ENCODE measurements at regions not wholly inside any gene's neighbourhood (a gene's known extent, or its start where the extent isn't known, plus 50 kb on each side); places are given as distances from the start of the nearest gene placed in this dataset.
"Not testable (repeated sequence)": the region's sequence is repeated elsewhere in the genome, so short reads cannot be mapped to it uniquely, and the experiment has no call there.

DNA sequence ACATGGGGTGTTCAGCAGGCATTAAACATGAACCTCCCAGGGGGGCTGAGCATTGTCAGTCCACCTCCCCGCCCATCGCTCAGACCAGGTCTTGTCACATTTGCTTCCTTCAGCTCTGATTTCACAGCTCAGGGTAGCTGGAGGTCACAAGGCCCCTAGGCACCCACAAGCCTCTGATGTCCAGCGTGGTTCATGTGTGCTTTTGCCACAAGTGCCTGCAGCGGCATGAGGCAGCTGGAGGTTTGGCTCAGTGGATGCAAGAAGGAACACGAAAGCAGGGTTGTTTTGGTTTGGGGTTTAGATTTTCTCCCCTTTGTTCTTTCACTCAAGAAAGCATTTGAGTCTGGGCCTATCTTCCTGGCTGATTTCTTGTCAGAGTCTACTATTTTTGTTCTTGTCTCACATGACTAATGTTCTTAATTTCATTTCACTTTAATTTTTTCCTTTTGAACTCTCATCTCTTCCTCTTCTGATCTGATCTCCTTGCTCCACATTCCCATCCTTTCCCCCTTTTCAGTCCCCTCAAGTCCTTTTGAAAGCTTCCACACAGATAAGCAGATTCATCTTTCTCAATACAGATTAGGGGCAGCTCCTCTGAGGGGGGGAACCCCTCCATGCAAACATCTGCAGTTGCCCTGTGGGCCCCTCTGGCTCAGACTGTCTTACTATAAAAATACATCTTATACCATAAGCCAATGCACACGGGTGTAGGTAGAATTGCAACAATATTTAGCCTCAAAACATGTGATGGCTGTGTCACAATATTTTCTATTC lies 68.1 kb upstream of the CEP85L start:
- Histone ChIP-seq H3K27ac (ENCODE audit: low read depth, low read length) (no peak overlapping the region), H3K4me1 (ENCODE audit: control insufficient read depth, insufficient read depth, low read length) (no peaks in the 10 kb centered on the region), H3K9me3 (ENCODE audit: control insufficient read depth, insufficient read depth, low read depth, low read length) (no peaks in the 10 kb centered on the region), H3K4me3 (ENCODE audit: low read depth, low read length) (no peak overlapping the region), H3K36me3 (ENCODE audit: control insufficient read depth, insufficient read depth, low read length) (no peaks in the 10 kb centered on the region), H3K9ac (ENCODE audit: low read length) (no peak overlapping the region), H3K27me3 (ENCODE audit: control insufficient read depth, insufficient read depth, low read length) (no peaks in the 10 kb centered on the region)

DNA sequence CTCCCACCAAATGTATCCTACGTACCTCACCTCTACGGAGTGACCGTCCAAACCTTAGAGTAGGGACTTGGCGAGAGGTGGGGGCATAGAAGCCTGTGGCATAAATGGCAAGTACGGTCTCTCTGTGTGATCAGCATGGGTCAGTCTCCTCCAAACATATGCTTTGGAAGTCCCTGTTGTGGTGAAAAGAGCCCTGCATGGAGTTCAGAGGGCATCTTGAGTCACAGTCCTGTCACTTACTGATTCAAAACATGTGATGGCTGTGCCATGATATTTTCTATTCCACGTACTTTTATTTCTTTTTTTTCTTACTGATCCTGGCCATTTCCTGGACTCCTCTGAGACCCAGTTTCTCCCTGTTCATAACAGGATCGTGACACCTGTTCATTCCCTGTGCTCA lies 67.5 kb upstream of the CEP85L start:
- Histone ChIP-seq H3K27me3 (ENCODE audit: control insufficient read depth, insufficient read depth, low read length) (no peaks in the 10 kb centered on the region), H3K9ac (ENCODE audit: low read length) (no peak overlapping the region), H3K36me3 (ENCODE audit: control insufficient read depth, insufficient read depth, low read length) (no peaks in the 10 kb centered on the region), H3K9me3 (ENCODE audit: control insufficient read depth, insufficient read depth, low read depth, low read length) (no peaks in the 10 kb centered on the region), H3K4me1 (ENCODE audit: control insufficient read depth, insufficient read depth, low read length) (no peaks in the 10 kb centered on the region), H3K4me3 (ENCODE audit: low read depth, low read length) (no peak overlapping the region), H3K27ac (ENCODE audit: low read depth, low read length) (no peak overlapping the region)

DNA sequence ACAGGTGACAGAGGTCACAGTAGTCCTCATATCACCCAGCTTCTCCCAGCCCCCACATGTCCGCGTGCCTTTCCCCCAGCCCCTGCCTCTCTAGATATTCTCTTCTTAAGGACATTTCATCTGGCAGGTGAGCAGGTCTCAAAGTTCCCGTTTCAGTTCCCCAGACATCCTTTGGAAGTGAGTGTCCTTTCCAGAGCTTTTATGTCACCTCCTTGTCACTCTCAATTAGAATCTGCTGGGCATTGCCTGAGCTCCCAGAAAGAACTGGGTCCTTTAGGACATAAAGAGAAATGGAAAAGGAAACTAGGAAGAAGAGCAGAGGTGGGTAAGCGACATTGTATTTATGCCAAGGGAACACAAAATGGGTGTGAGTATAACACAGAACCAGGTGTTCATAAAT lies 66.9 kb upstream of the CEP85L start:
- Histone ChIP-seq H3K27me3 (ENCODE audit: control insufficient read depth, insufficient read depth, low read length) (no peaks in the 10 kb centered on the region), H3K27ac (ENCODE audit: low read depth, low read length) (no peak overlapping the region), H3K36me3 (ENCODE audit: control insufficient read depth, insufficient read depth, low read length) (no peaks in the 10 kb centered on the region), H3K4me1 (ENCODE audit: control insufficient read depth, insufficient read depth, low read length) (no peaks in the 10 kb centered on the region), H3K9ac (ENCODE audit: low read length) (no peak overlapping the region), H3K4me3 (ENCODE audit: low read depth, low read length) (no peak overlapping the region), H3K9me3 (ENCODE audit: control insufficient read depth, insufficient read depth, low read depth, low read length) (no peaks in the 10 kb centered on the region)

DNA sequence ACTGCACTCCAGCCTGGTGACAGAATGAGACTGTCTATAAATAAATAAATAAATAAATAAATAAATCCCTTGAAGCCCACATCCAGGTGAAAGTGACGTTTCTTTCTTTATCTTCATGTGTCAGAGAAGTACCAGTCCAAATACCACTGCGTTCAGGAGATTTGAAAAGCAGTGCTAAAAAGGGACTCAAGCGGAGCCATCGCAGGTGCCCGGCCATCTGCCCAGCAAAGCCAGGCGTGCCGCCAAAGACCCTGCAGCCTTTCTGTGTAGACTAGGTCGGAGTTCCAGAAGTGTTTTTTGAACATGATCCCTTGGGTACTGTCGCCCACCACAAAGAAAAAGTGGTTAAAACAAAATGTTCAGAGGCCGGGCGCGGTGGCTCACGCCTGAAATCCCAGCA lies 65.7 kb upstream of the CEP85L start:
- no peaks in the 10 kb centered on the region for H3K4me1 ChIP-seq (ENCODE audit: control insufficient read depth, insufficient read depth, low read length)
- H3K27ac ChIP-seq (ENCODE audit: low read depth, low read length), result no peak overlapping the region
- H3K9ac ChIP-seq (ENCODE audit: low read length), result no peak overlapping the region
- no peaks in the 10 kb centered on the region for H3K9me3 ChIP-seq (ENCODE audit: control insufficient read depth, insufficient read depth, low read depth, low read length)
- H3K36me3 ChIP-seq (ENCODE audit: control insufficient read depth, insufficient read depth, low read length), result no peaks in the 10 kb centered on the region
- H3K4me3 ChIP-seq (ENCODE audit: low read depth, low read length), result no peak overlapping the region
- H3K27me3 ChIP-seq (ENCODE audit: control insufficient read depth, insufficient read depth, low read length), result no peaks in the 10 kb centered on the region

DNA sequence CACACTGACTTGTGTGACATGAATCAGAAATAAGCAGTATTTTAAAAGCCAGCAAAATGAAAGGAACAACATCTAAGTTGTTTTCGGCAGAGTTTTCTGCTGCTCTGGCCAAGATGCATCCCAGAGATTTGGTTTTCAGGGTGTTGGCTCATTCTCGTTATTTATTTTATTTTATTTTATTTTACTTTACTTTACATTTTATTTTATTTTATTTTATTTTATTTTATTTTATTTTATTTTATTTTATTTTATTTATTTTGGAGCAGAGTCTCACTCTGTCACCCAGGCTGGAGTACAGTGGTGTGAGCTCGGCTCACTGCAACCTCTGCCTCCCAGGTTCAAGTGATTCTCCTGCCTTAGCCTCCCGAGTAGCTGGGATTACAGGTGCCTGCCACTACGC lies 64.5 kb upstream of the CEP85L start:
- not testable (repeated sequence) for H3K9ac ChIP-seq (ENCODE audit: low read length); H3K27ac ChIP-seq (ENCODE audit: low read depth, low read length); H3K27me3 ChIP-seq (ENCODE audit: control insufficient read depth, insufficient read depth, low read length); H3K4me1 ChIP-seq (ENCODE audit: control insufficient read depth, insufficient read depth, low read length); H3K4me3 ChIP-seq (ENCODE audit: low read depth, low read length); H3K36me3 ChIP-seq (ENCODE audit: control insufficient read depth, insufficient read depth, low read length); H3K9me3 ChIP-seq (ENCODE audit: control insufficient read depth, insufficient read depth, low read depth, low read length)

DNA sequence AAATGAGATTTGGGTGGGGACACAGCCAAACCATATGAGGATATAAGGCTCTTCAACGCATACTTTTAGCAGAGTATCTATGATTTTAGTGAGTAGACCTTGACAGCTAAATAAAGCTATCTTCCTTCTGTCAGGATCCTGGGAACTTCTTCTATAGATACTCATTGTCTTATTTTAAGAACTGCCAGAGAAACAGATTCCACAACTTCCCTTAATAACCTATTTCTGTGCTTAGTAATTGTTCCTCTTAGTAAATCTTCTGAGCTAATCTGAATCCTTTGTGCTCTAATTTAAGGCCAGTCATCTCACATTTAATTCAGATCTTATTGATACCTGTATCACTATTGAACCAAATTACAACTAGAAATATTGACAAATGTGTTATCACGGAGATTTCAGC lies 64.0 kb upstream of the CEP85L start:
- no peaks in the 10 kb centered on the region for H3K36me3 ChIP-seq (ENCODE audit: control insufficient read depth, insufficient read depth, low read length)
- H3K9ac ChIP-seq (ENCODE audit: low read length), result no peak overlapping the region
- no peaks in the 10 kb centered on the region for H3K9me3 ChIP-seq (ENCODE audit: control insufficient read depth, insufficient read depth, low read depth, low read length)
- H3K27me3 ChIP-seq (ENCODE audit: control insufficient read depth, insufficient read depth, low read length), result no peaks in the 10 kb centered on the region
- H3K27ac ChIP-seq (ENCODE audit: low read depth, low read length), result no peak overlapping the region
- no peaks in the 10 kb centered on the region for H3K4me1 ChIP-seq (ENCODE audit: control insufficient read depth, insufficient read depth, low read length)
- H3K4me3 ChIP-seq (ENCODE audit: low read depth, low read length), result no peak overlapping the region

DNA sequence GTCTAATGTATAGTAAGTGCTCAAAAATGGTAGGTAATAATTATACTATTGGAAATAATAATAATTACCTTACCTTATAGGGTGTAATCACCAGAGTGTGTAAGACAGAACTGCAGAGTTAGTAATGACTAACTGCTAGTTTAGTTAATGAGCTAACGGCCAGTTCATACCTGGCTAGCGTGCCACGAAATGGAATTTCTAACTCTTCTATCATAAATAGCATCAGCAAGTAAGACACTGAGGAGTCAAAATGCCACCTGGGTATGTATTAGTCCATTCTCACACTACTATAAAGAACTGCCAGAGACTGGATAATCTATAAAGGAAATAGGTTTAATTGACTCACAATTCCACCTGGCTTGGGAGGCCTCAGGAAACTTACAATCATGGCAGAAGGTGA lies 63.4 kb upstream of the CEP85L start:
- H3K27me3 ChIP-seq (ENCODE audit: control insufficient read depth, insufficient read depth, low read length), result no peaks in the 10 kb centered on the region
- no peaks in the 10 kb centered on the region for H3K9me3 ChIP-seq (ENCODE audit: control insufficient read depth, insufficient read depth, low read depth, low read length)
- H3K4me1 ChIP-seq (ENCODE audit: control insufficient read depth, insufficient read depth, low read length), result peaks cover 6% of the 10 kb centered on the region

DNA sequence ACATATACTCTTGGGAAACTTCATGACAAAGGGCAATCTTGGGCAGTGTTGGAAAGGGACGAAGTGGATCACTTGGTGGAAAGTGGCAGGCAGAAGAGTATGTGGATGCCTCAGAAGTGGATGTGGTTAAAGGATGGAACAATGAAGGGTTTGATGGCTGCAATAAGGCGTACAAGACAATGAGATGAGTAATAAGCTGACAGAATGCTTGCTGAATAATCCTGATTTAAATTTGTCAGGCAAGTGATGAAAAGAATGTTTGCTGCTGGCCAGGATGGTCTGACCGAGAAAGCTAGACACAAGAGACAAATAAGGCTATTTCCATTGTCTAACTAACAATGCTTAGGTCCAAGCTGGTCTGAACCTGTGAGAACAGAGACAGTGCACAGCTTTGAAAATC lies 61.6 kb upstream of the CEP85L start:
- Histone ChIP-seq H3K27ac (ENCODE audit: low read depth, low read length) (no peak overlapping the region), H3K9ac (ENCODE audit: low read length) (no peak overlapping the region), H3K9me3 (ENCODE audit: control insufficient read depth, insufficient read depth, low read depth, low read length) (no peaks in the 10 kb centered on the region), H3K27me3 (ENCODE audit: control insufficient read depth, insufficient read depth, low read length) (no peaks in the 10 kb centered on the region), H3K36me3 (ENCODE audit: control insufficient read depth, insufficient read depth, low read length) (no peaks in the 10 kb centered on the region), H3K4me3 (ENCODE audit: low read depth, low read length) (no peak overlapping the region), H3K4me1 (ENCODE audit: control insufficient read depth, insufficient read depth, low read length) (peaks cover 24% of the 10 kb centered on the region)

More for the DNA sequence above, 63.4 kb upstream of the CEP85L start:
- no peak overlapping the region for H3K27ac ChIP-seq (ENCODE audit: low read depth, low read length)
- no peaks in the 10 kb centered on the region for H3K36me3 ChIP-seq (ENCODE audit: control insufficient read depth, insufficient read depth, low read length)
- no peak overlapping the region for H3K4me3 ChIP-seq (ENCODE audit: low read depth, low read length)
- no peak overlapping the region for H3K9ac ChIP-seq (ENCODE audit: low read length)

DNA sequence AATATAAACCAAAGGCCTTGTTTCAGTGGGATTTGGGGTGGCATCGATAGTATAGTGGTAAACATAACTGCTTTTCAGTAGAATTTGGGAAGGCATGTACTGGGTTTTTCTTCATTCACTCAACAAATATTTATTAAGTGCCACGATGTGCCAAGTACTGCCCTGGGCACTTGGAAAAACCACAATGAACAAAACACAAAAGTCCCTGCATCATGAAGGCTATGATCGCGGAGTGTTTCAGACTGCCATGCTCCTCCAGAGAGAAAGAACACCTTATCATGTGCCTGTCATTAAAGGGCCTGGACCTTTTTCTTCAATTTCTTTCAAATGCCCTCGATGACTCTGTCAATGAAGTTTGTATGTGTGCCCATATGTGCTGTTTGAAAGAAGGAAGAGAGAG lies 59.2 kb upstream of the CEP85L start:
- Histone ChIP-seq H3K4me1 (ENCODE audit: control insufficient read depth, insufficient read depth, low read length) (peaks cover 38% of the 10 kb centered on the region), H3K27ac (ENCODE audit: low read depth, low read length) (no peak overlapping the region), H3K36me3 (ENCODE audit: control insufficient read depth, insufficient read depth, low read length) (no peaks in the 10 kb centered on the region), H3K9me3 (ENCODE audit: control insufficient read depth, insufficient read depth, low read depth, low read length) (no peaks in the 10 kb centered on the region), H3K4me3 (ENCODE audit: low read depth, low read length) (no peak overlapping the region), H3K9ac (ENCODE audit: low read length) (no peak overlapping the region), H3K27me3 (ENCODE audit: control insufficient read depth, insufficient read depth, low read length) (no peaks in the 10 kb centered on the region)

DNA sequence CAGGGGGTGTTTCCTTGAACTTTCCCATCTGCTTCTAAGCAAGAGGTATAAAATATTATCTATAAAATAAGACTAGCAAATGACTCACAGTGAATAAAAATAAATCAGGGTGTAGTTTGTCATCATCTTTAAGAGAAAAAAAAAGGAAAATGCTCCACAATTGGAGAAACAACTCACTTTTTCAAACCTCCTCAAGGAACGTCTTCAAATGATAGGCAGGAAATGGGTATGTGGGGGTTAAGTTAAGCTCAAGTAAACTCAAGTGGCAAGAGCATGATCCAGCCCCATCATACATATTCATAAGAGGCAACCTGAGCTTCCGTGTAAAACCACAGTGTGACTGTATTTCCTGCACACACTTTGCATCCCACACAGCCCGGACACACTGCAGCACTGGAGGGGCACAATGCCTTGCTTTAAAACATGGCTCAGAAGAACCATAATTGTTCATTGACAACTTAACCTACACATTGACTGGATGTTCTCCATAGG lies 58.5 kb upstream of the CEP85L start:
- Histone ChIP-seq H3K27ac (ENCODE audit: low read depth, low read length) (no peak overlapping the region; the same call in 1 of the 2 replicates), H3K9me3 (ENCODE audit: control insufficient read depth, insufficient read depth, low read depth, low read length) (no peaks in the 10 kb centered on the region), H3K4me1 (ENCODE audit: control insufficient read depth, insufficient read depth, low read length) (peaks cover 45% of the 10 kb centered on the region), H3K4me3 (ENCODE audit: low read depth, low read length) (no peak overlapping the region; the same call in 1 of the 2 replicates), H3K27me3 (ENCODE audit: control insufficient read depth, insufficient read depth, low read length) (no peaks in the 10 kb centered on the region), H3K9ac (ENCODE audit: low read length) (peak overlapping the region; percentile 55), H3K36me3 (ENCODE audit: control insufficient read depth, insufficient read depth, low read length) (no peaks in the 10 kb centered on the region)

DNA sequence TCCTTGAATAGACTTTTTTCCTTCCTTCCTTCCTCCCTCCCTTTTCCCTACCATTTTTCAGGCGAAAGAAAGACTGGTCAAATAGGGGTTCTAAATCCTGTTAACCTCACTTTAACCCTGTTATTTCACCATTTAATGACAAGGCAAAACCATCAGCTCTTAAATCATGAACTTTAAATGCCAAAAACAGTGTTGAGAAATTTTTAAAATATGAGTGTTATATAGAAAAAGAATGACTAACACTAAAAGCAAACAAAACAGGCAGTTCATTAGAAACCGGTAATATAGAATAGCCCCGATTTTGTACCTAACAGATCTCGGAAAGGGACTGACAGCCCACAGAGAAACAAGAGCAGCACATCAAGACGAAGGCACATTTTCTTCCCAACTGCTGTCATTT lies 57.4 kb upstream of the CEP85L start:
- Histone ChIP-seq H3K36me3 (ENCODE audit: control insufficient read depth, insufficient read depth, low read length) (no peaks in the 10 kb centered on the region), H3K4me3 (ENCODE audit: low read depth, low read length) (peak overlapping the region; percentile 45), H3K27me3 (ENCODE audit: control insufficient read depth, insufficient read depth, low read length) (no peaks in the 10 kb centered on the region), H3K4me1 (ENCODE audit: control insufficient read depth, insufficient read depth, low read length) (peaks cover 47% of the 10 kb centered on the region), H3K9ac (ENCODE audit: low read length) (peak overlapping the region; percentile 55), H3K9me3 (ENCODE audit: control insufficient read depth, insufficient read depth, low read depth, low read length) (no peaks in the 10 kb centered on the region), H3K27ac (ENCODE audit: low read depth, low read length) (no peak overlapping the region; the same call in 1 of the 2 replicates)

Data from HUES6 (cell line).